Osteoblast (primary cell): ENCODE measurements at regions not wholly inside any gene's neighbourhood (a gene's known extent, or its start where the extent isn't known, plus 50 kb on each side); places are given as distances from the start of the nearest gene placed in this dataset.

Experiments
- DNase-seq: peaks from one replicate; pipeline ENCODE4 v3.0.0; 2011; ENCODE audit warnings: low spot score, mixed read lengths; ENCODE audit not compliant: insufficient read length; ENCODE audit errors: missing footprints
- H2AFZ ChIP-seq: 2 replicates; pipeline ENCODE4 v1.6.0; 2011; ENCODE audit warnings: mild to moderate bottlenecking, low read length
- H3K27ac ChIP-seq: 2 replicates; pipeline ENCODE4 v1.5.1; 2011; ENCODE audit warnings: mild to moderate bottlenecking, low read depth, low read length, moderate library complexity
- H3K27me3 ChIP-seq: 2 replicates; pipeline ENCODE4 v1.6.0; 2012; ENCODE audit warnings: mild to moderate bottlenecking, control low read depth, inconsistent platforms, low read length, moderate library complexity; ENCODE audit not compliant: insufficient read depth
- H3K36me3 ChIP-seq: 2 replicates; pipeline ENCODE4 v1.5.1; 2011; ENCODE audit warnings: mild to moderate bottlenecking, low read length, control low read depth, moderate library complexity; ENCODE audit not compliant: insufficient read depth
- H3K4me1 ChIP-seq: 2 replicates; pipeline ENCODE4 v1.5.1; 2011; ENCODE audit warnings: mild to moderate bottlenecking, low read length, control low read depth, moderate library complexity; ENCODE audit not compliant: insufficient read depth
- H3K4me2 ChIP-seq: 2 replicates; pipeline ENCODE4 v1.6.0; 2011; ENCODE audit warnings: mild to moderate bottlenecking, low read length; ENCODE audit not compliant: insufficient read depth
- H3K4me3 ChIP-seq: fragments of 200-600 bp; sonication (generic); 3 replicates; pipeline ENCODE4 v1.5.1; 2012; ENCODE audit warnings: mild to moderate bottlenecking, low read length, inconsistent platforms; ENCODE audit not compliant: insufficient read depth
- H3K79me2 ChIP-seq: 2 replicates; pipeline ENCODE4 v1.6.0; 2012; ENCODE audit warnings: mild to moderate bottlenecking, low read length, control low read depth, inconsistent platforms; ENCODE audit not compliant: insufficient read depth
- H3K9me3 ChIP-seq: 2 replicates; pipeline ENCODE4 v1.5.1; 2011; ENCODE audit warnings: low read depth, low read length, control low read depth
- H4K20me1 ChIP-seq: 2 replicates; pipeline ENCODE4 v1.6.0; 2012; ENCODE audit warnings: mild to moderate bottlenecking, low read length, control low read depth; ENCODE audit not compliant: insufficient read depth
- TF ChIP-seq, protein P1 (sequence below): IDR thresholded peaks from 2 replicates; pipeline ENCODE4 v1.5.1; 2011; ENCODE audit warnings: mild to moderate bottlenecking, low read depth, low read length, moderate library complexity; ENCODE audit errors: extremely low read depth

DNA sequence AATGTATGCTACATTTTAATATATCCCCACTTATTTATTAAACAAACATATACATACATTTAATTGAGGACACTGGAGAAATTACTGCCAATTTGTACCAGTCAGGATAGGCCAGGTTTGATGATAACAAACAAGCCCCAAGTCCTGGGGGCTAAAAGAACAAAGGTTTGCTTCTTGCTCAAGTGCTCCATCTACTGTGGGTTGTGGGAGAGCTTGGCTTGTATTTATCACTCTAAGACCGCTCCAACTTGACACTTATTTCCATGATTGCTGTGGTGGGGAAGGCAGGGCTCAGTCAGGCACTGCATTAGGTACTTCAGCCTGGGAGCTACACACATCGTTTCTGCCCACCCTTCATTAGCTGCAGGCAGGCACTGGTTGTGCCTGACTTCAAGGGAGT, 136.6 kb upstream of the ZNF32 start:
- no peaks in the 10 kb centered on the region for H3K36me3 ChIP-seq
- no peak overlapping the region for H2AFZ ChIP-seq
- H3K4me3 ChIP-seq: no peak overlapping the region
- no peaks in the 10 kb centered on the region for H3K27me3 ChIP-seq
- no peak overlapping the region for H3K27ac ChIP-seq
- no peak overlapping the region for H3K4me2 ChIP-seq
- no peaks in the 10 kb centered on the region for H3K9me3 ChIP-seq
- TF ChIP-seq, protein P1, sequence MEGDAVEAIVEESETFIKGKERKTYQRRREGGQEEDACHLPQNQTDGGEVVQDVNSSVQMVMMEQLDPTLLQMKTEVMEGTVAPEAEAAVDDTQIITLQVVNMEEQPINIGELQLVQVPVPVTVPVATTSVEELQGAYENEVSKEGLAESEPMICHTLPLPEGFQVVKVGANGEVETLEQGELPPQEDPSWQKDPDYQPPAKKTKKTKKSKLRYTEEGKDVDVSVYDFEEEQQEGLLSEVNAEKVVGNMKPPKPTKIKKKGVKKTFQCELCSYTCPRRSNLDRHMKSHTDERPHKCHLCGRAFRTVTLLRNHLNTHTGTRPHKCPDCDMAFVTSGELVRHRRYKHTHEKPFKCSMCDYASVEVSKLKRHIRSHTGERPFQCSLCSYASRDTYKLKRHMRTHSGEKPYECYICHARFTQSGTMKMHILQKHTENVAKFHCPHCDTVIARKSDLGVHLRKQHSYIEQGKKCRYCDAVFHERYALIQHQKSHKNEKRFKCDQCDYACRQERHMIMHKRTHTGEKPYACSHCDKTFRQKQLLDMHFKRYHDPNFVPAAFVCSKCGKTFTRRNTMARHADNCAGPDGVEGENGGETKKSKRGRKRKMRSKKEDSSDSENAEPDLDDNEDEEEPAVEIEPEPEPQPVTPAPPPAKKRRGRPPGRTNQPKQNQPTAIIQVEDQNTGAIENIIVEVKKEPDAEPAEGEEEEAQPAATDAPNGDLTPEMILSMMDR: peak; percentile 32
- DNase-seq: peak; percentile 75
- no peaks in the 10 kb centered on the region for H3K79me2 ChIP-seq
- no peaks in the 10 kb centered on the region for H4K20me1 ChIP-seq
- peaks cover 13% of the 10 kb centered on the region for H3K4me1 ChIP-seq

DNA sequence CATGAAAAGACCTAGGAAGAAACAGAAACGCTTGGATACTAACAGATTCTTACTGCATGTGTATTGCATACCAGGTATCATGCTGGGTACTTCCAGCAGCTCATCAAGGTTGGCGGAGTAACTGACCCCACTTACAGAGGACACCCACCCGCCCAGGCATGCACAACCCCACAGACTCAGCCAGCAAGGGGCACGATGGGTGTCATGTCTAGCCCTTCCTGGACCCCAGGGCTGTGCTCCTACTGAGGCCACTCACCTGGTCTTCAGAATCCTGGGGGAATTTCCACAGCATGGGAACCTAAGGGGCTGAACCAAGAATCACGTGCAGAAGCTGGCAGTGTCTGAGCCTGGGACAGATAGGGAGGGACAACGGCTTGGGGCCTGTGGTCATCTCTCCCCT, 134.1 kb upstream of the ZNF32 start:
- Histone ChIP-seq H2AFZ (no peak overlapping the region), H3K27ac (no peak overlapping the region), H3K9me3 (no peaks in the 10 kb centered on the region), H3K4me3 (no peak overlapping the region), H3K4me1 (peaks cover 13% of the 10 kb centered on the region), H3K4me2 (no peak overlapping the region), H3K36me3 (no peaks in the 10 kb centered on the region), H3K79me2 (no peaks in the 10 kb centered on the region), H4K20me1 (no peaks in the 10 kb centered on the region), H3K27me3 (no peaks in the 10 kb centered on the region)
- DNase-seq: peak; percentile 17
- TF ChIP-seq, protein P1: no peak

DNA sequence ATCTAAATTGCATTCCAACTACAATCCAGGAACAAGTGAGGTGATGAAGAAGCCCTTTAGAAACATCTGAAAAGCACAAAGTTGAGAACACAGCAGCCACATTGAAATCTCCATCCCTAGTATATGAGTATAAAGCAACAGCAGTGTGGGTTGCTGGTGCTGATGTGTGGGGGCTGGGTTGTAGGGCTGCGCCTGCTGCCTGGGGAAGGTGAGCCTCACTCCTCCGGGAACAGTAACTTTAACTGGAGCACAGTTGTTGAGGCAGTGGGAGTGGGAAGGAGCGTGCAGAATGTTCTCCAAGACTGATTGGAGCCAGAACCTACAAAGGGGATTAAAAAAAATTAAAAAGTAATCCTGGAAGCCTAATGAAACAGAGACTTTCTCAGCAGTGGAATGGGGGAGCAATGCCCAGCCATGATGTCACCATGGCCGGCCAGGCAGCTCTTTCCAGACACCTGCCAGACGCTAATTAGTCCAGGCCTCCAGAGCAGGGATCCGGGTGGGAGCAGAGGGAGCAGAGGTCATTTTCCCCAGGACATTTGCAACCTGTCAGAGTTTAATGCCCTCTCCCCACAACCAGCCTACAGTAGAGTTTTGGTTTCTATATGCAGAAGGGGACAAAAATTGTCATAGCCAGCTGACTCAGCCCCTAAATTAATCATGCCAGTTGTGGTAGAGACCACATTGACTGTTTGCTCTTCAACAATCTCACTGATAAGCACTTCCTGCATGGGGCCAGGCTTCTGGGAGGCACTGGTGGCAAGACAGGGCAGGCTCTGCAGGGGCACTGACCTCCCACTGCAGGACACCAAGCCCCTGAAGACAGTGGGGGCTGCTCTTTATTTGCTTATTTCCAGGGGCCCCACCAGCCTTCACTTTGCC, 133.0 kb upstream of the ZNF32 start:
- Histone ChIP-seq H3K27ac (no peak overlapping the region), H3K4me2 (peak overlapping the region; percentile 21), H3K79me2 (no peaks in the 10 kb centered on the region), H3K27me3 (no peaks in the 10 kb centered on the region), H3K4me1 (peaks cover 13% of the 10 kb centered on the region), H3K36me3 (no peaks in the 10 kb centered on the region), H3K4me3 (no peak overlapping the region), H2AFZ (peak overlapping the region; percentile 11), H3K9me3 (no peaks in the 10 kb centered on the region), H4K20me1 (no peaks in the 10 kb centered on the region)
- TF ChIP-seq, protein P1: no peak
- peak; percentile 74 for DNase-seq

DNA sequence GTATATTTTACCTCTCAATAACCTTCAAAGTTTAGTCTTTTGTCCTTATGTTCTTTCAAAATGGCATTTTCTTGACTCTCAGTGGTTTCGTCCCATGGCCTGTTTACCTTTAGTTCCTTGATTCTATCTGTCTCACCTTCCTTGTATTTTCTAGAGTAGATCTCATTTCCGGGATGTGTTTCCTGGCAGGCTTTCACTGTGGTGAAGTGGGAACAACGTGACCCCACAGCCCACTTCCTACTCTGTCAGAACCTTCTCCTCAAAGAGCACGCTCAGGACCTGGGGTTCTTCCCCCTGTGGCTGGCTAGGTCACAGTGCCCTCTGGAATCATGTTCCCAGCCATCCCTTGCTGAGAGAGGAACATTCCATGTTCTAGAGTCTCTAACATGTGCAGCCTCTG, 129.9 kb upstream of the ZNF32 start:
- Histone ChIP-seq H2AFZ (no peak overlapping the region), H4K20me1 (no peaks in the 10 kb centered on the region), H3K27ac (no peak overlapping the region), H3K79me2 (no peaks in the 10 kb centered on the region), H3K9me3 (no peaks in the 10 kb centered on the region), H3K36me3 (no peaks in the 10 kb centered on the region), H3K4me3 (no peak overlapping the region), H3K4me2 (no peak overlapping the region), H3K27me3 (no peaks in the 10 kb centered on the region), H3K4me1 (peaks cover 13% of the 10 kb centered on the region)
- TF ChIP-seq, protein P1: no peak
- peak; percentile 18 for DNase-seq
